ENCODE measurements at regions not wholly inside any gene's neighbourhood (a gene's known extent, or its start where the extent isn't known, plus 50 kb on each side); places are given as distances from the start of the nearest gene placed in this dataset.

GRCh38 chr1:38261574-38261973 is 215.0 kb upstream of the POU3F1 start (continued):
- TF ChIP-seq BCLAF1 (IDR thresholded peaks at IDR 0.05; ENCODE audit: borderline replicate concordance in 1 of 2, control insufficient read depth in 1 of 2, low read depth in 2 of 2, low read length in 1 of 2) (no peak), CHD7 (IDR thresholded peaks at IDR 0.05; ENCODE audit: low read depth, low read length) (no peak), EP300 (IDR thresholded peaks at IDR 0.05; ENCODE audit: low read length) (peak; percentile 10; the same call in 1 of the 2 replicates), MTA3 (IDR thresholded peaks at IDR 0.05; ENCODE audit: borderline replicate concordance) (no peak), TGIF2 (CRISPR knock-in tag; IDR thresholded peaks at IDR 0.05) (no peak), RUNX1 (IDR thresholded peaks at IDR 0.05; ENCODE audit: low read depth) (no peak), DDX20 (tag; IDR thresholded peaks at IDR 0.05; ENCODE audit: low read depth) (no peak), KAT2B (IDR thresholded peaks at IDR 0.05; ENCODE audit: low read depth, low read length) (no peak), TEAD4 (IDR thresholded peaks at IDR 0.05; ENCODE audit: low read length) (0 out of 2 replicates have a peak, but pooled peaks have one; percentile 20), TEAD4 (CRISPR knock-in tag; IDR thresholded peaks at IDR 0.05; ENCODE audit: borderline replicate concordance) (no peak), SMAD4 (CRISPR knock-in tag; conservative IDR thresholded peaks at IDR 0.05) (no peak), ZNF449 (CRISPR knock-in tag; IDR thresholded peaks at IDR 0.05) (no peak), HSF4 (CRISPR knock-in tag; IDR thresholded peaks at IDR 0.05; ENCODE audit: borderline replicate concordance) (no peak)

All from K562 (cell line).